Neural crest cell (in vitro differentiated cells): ENCODE measurements at regions not wholly inside any gene's neighbourhood (a gene's known extent, or its start where the extent isn't known, plus 50 kb on each side); places are given as distances from the start of the nearest gene placed in this dataset.

Experiments used
- DNase-seq: peaks from one replicate; pipeline ENCODE4 v3.0.0; 2021; ENCODE audit warnings: low read depth, mixed read lengths, low spot score
- H3K27ac Mint-ChIP-seq: one replicate; pipeline ENCODE4 v1.8.0; 2021; ENCODE audit warnings: mild to moderate bottlenecking, mixed read lengths; ENCODE audit not compliant: unreplicated experiment
- H3K27me3 Mint-ChIP-seq: 2 replicates; pipeline ENCODE4 v1.8.0; 2021; ENCODE audit warnings: low read depth, mild to moderate bottlenecking, mixed read lengths
- H3K36me3 Mint-ChIP-seq: 2 replicates; pipeline ENCODE4 v1.8.0; 2021; ENCODE audit warnings: low read depth, mild to moderate bottlenecking, mixed read lengths
- H3K4me1 Mint-ChIP-seq: 2 replicates; pipeline ENCODE4 v1.8.0; 2021; ENCODE audit warnings: mixed read lengths
- H3K4me3 Mint-ChIP-seq: one replicate; pipeline ENCODE4 v1.8.0; 2021; ENCODE audit warnings: mild to moderate bottlenecking, mixed read lengths
- H3K9me3 Mint-ChIP-seq: 2 replicates; pipeline ENCODE4 v1.8.0; 2021; ENCODE audit warnings: mixed read lengths
- CTCF ChIP-seq: fragments of 200-600 bp; sonication (generic); conservative IDR thresholded peaks from 2 replicates; pipeline ENCODE4 v1.5.0; 2021; ENCODE audit warnings: antibody characterized with exemption, mild to moderate bottlenecking

GRCh38 chrX:39222346-39223113, 421.3 kb downstream of the MID1IP1 start:
- Mint-ChIP-seq H3K36me3 (no peaks in the 10 kb centered on the region), H3K4me1 (peaks cover 7% of the 10 kb centered on the region), H3K4me3 (no peak overlapping the region), H3K27me3 (peaks cover 2% of the 10 kb centered on the region), H3K9me3 (peaks cover 10% of the 10 kb centered on the region), H3K27ac (no peak overlapping the region)
- DNase-seq = no peak
- TF ChIP-seq CTCF = no peak

GRCh38 chrX:39226251-39226650, 425.0 kb downstream of the MID1IP1 start:
- peaks cover under 1% of the 10 kb centered on the region for H3K36me3 Mint-ChIP-seq
- TF ChIP-seq CTCF = no peak
- peaks cover 9% of the 10 kb centered on the region for H3K9me3 Mint-ChIP-seq
- peaks cover 2% of the 10 kb centered on the region for H3K27me3 Mint-ChIP-seq
- H3K4me1 Mint-ChIP-seq = peaks cover 7% of the 10 kb centered on the region
- no peak overlapping the region for H3K4me3 Mint-ChIP-seq
- H3K27ac Mint-ChIP-seq = no peak overlapping the region
- no peak for DNase-seq

GRCh38 chrX:39227371-39227770, 426.1 kb downstream of the MID1IP1 start:
- Mint-ChIP-seq H3K9me3 (peaks cover 11% of the 10 kb centered on the region), H3K4me1 (peaks cover 7% of the 10 kb centered on the region), H3K36me3 (peaks cover 3% of the 10 kb centered on the region), H3K27me3 (peaks cover under 1% of the 10 kb centered on the region), H3K27ac (no peak overlapping the region), H3K4me3 (no peak overlapping the region)
- no peak for DNase-seq
- no peak for TF ChIP-seq CTCF

- Mint-ChIP-seq H3K9me3 (peaks cover 14% of the 10 kb centered on the region), H3K36me3 (peaks cover 3% of the 10 kb centered on the region), H3K27me3 (no peaks in the 10 kb centered on the region), H3K4me1 (no peaks in the 10 kb centered on the region), H3K27ac (no peak overlapping the region), H3K4me3 (no peak overlapping the region)
- no peak for TF ChIP-seq CTCF
- DNase-seq = no peak
Measured at GRCh38 chrX:39238006-39238405, 436.7 kb downstream of the MID1IP1 start.

GRCh38 chrX:39242187-39242586, 440.9 kb downstream of the MID1IP1 start:
- Mint-ChIP-seq H3K36me3 (peaks cover 3% of the 10 kb centered on the region), H3K4me3 (no peak overlapping the region), H3K27ac (no peak overlapping the region), H3K9me3 (peaks cover 8% of the 10 kb centered on the region), H3K27me3 (no peaks in the 10 kb centered on the region), H3K4me1 (no peaks in the 10 kb centered on the region)
- no peak for DNase-seq
- TF ChIP-seq CTCF = peak; percentile 62
